ENCODE measurements at regions not wholly inside any gene's neighbourhood (a gene's known extent, or its start where the extent isn't known, plus 50 kb on each side); places are given as distances from the start of the nearest gene placed in this dataset.

- TF ChIP-seq, protein P1, sequence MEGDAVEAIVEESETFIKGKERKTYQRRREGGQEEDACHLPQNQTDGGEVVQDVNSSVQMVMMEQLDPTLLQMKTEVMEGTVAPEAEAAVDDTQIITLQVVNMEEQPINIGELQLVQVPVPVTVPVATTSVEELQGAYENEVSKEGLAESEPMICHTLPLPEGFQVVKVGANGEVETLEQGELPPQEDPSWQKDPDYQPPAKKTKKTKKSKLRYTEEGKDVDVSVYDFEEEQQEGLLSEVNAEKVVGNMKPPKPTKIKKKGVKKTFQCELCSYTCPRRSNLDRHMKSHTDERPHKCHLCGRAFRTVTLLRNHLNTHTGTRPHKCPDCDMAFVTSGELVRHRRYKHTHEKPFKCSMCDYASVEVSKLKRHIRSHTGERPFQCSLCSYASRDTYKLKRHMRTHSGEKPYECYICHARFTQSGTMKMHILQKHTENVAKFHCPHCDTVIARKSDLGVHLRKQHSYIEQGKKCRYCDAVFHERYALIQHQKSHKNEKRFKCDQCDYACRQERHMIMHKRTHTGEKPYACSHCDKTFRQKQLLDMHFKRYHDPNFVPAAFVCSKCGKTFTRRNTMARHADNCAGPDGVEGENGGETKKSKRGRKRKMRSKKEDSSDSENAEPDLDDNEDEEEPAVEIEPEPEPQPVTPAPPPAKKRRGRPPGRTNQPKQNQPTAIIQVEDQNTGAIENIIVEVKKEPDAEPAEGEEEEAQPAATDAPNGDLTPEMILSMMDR (IDR thresholded peaks at IDR 0.05) = no peak
- no peak for TF ChIP-seq POLR2A (IDR thresholded peaks at IDR 0.05)
These were observed 143.7 kb upstream of the HTR1E start for GRCh38 chr6:86793649-86794048.
